ENCODE measurements at regions not wholly inside any gene's neighbourhood (a gene's known extent, or its start where the extent isn't known, plus 50 kb on each side); places are given as distances from the start of the nearest gene placed in this dataset.

GRCh38 chr14:53409289-53409688 is 256.2 kb upstream of the DDHD1 start:
- Mint-ChIP-seq H3K27ac (peak overlapping the region; percentile 89; the same call in 1 of the 2 replicates), H3K4me3 (no peak overlapping the region), H3K27me3 (ENCODE audit: insufficient read depth) (peaks cover 8% of the 10 kb centered on the region), H3K36me3 (ENCODE audit: low read depth) (no peaks in the 10 kb centered on the region), H3K4me1 (ENCODE audit: low read depth) (peaks cover 26% of the 10 kb centered on the region), H3K9me3 (no peaks in the 10 kb centered on the region)
- peak; percentile 38 for DNase-seq
- no peak for TF ChIP-seq CTCF (IDR thresholded peaks at IDR 0.05)

- no peak for TF ChIP-seq CTCF (IDR thresholded peaks at IDR 0.05)
- no peak overlapping the region for H3K27ac Mint-ChIP-seq
These were observed 255.2 kb upstream of the DDHD1 start for GRCh38 chr14:53408175-53408879.

GRCh38 chr14:53406519-53406918 is 253.4 kb upstream of the DDHD1 start:
- no peak for TF ChIP-seq CTCF (IDR thresholded peaks at IDR 0.05)
- peaks cover 5% of the 10 kb centered on the region for H3K27me3 Mint-ChIP-seq (ENCODE audit: insufficient read depth)
- H3K4me1 Mint-ChIP-seq (ENCODE audit: low read depth), result peaks cover 23% of the 10 kb centered on the region
- no peaks in the 10 kb centered on the region for H3K9me3 Mint-ChIP-seq
- no peaks in the 10 kb centered on the region for H3K36me3 Mint-ChIP-seq (ENCODE audit: low read depth)
- DNase-seq, result no peak
- no peak overlapping the region for H3K4me3 Mint-ChIP-seq
- H3K27ac Mint-ChIP-seq, result no peak overlapping the region

More at GRCh38 chr14:53408175-53408879, 255.2 kb upstream of the DDHD1 start:
- Mint-ChIP-seq H3K4me1 (ENCODE audit: low read depth) (peaks cover 26% of the 10 kb centered on the region), H3K36me3 (ENCODE audit: low read depth) (no peaks in the 10 kb centered on the region), H3K4me3 (no peak overlapping the region), H3K9me3 (no peaks in the 10 kb centered on the region), H3K27me3 (ENCODE audit: insufficient read depth) (peaks cover 5% of the 10 kb centered on the region)
- no peak for DNase-seq

- DNase-seq, result no peak
- Mint-ChIP-seq H3K27me3 (ENCODE audit: insufficient read depth) (peaks cover 3% of the 10 kb centered on the region; the same call in 1 of the 2 replicates), H3K36me3 (ENCODE audit: low read depth) (no peaks in the 10 kb centered on the region), H3K9me3 (no peaks in the 10 kb centered on the region), H3K4me3 (no peak overlapping the region), H3K4me1 (ENCODE audit: low read depth) (peaks cover 8% of the 10 kb centered on the region; the same call in 1 of the 2 replicates), H3K27ac (no peak overlapping the region)
- TF ChIP-seq CTCF (IDR thresholded peaks at IDR 0.05), result no peak
These were observed 248.5 kb upstream of the DDHD1 start for GRCh38 chr14:53401646-53402045.

- peak; percentile 54 for DNase-seq
- H3K36me3 Mint-ChIP-seq (ENCODE audit: low read depth), result peaks cover 10% of the 10 kb centered on the region
- H3K27me3 Mint-ChIP-seq (ENCODE audit: insufficient read depth), result peaks cover 3% of the 10 kb centered on the region; the same call in 1 of the 2 replicates
- H3K4me1 Mint-ChIP-seq (ENCODE audit: low read depth), result peaks cover 8% of the 10 kb centered on the region; the same call in 1 of the 2 replicates
- peaks cover 10% of the 10 kb centered on the region for H3K9me3 Mint-ChIP-seq
- no peak overlapping the region for H3K27ac Mint-ChIP-seq
- TF ChIP-seq CTCF (IDR thresholded peaks at IDR 0.05), result peak; percentile 73
- H3K4me3 Mint-ChIP-seq, result no peak overlapping the region
These were observed 245.9 kb upstream of the DDHD1 start for GRCh38 chr14:53399057-53399456.

Measured in HFFc6 (cell line).